HepG2 (cell line): ENCODE measurements at regions not wholly inside any gene's neighbourhood (a gene's known extent, or its start where the extent isn't known, plus 50 kb on each side); places are given as distances from the start of the nearest gene placed in this dataset.

Experiments
- ATAC-seq: fragments of 200-7000 bp; cut with Tn5 transposase; 3 replicates; pipeline ENCODE4 v1.9.1; 2020; ENCODE audit warnings: mild to moderate bottlenecking, moderate library complexity
- BruUV-seq: library from RNA; stranded (reverse); fragments of 400-500 nt; replicated peaks from 2 replicates; lab custom pipeline; 2021; lab: Mats Ljungman, UMichigan
- CTCF ChIA-PET: fragments of 300-600 bp; formaldehyde crosslinking; extraction: SDS; loops from one replicate; lab custom pipeline; 2021; ENCODE audit warnings: low total read pairs, inconsistent platforms, low intra/inter-chr PET ratio; lab: Yijun Ruan, JAX
- POLR2A ChIA-PET: fragments of 350-600 bp; sonication (Branson Sonifier 250); formaldehyde crosslinking; loops from one replicate; lab custom pipeline; 2020; ENCODE audit warnings: antibody characterized with exemption, inconsistent platforms; lab: Yijun Ruan, JAX
- DNase-seq: peaks from one replicate; pipeline ENCODE4 v3.0.0-alpha.2; 2015; ENCODE audit warnings: low spot score
- FAIRE-seq: peaks from 3 replicates; lab custom pipeline; 2011; peaks lifted over from hg19 to GRCh38; lab: Jason Lieb, UNC
- H2AFZ ChIP-seq: one replicate; pipeline ENCODE4 v1.6.1; 2011; ENCODE audit warnings: low read length, inconsistent platforms
- H3K27ac ChIP-seq: fragments of 300-600 bp; 3 replicates; pipeline ENCODE4 v1.8.0; 2011; ENCODE audit warnings: mixed run types, mild to moderate bottlenecking, mixed read lengths, low read length, inconsistent platforms; ENCODE audit not compliant: insufficient read depth; ENCODE audit errors: extremely low read length
- H3K27me3 ChIP-seq, 2 experiments: fragments of 200-600 bp in 1 of 2; 2 replicates in 1 of 2; 3 replicates in 1 of 2; pipeline versions ENCODE4 v1.6.0 to v1.8.0; 2011; ENCODE audit warnings: low read length in 2 of 2, mild to moderate bottlenecking in 2 of 2, moderate library complexity in 2 of 2, inconsistent platforms in 1 of 2; ENCODE audit not compliant: insufficient read depth in 2 of 2, control insufficient read depth in 1 of 2
- H3K36me3 ChIP-seq, 2 experiments: fragments of 200-600 bp in 1 of 2; replicated peaks in 1 of 2; 2 replicates in 1 of 2; 3 replicates in 1 of 2; pipeline versions ENCODE4 v1.5.1 to v1.8.0; 2011; ENCODE audit warnings: low read length in 2 of 2, inconsistent platforms in 1 of 2; ENCODE audit not compliant: insufficient read depth in 2 of 2, control insufficient read depth in 1 of 2
- H3K4me1 ChIP-seq: 2 replicates; pipeline ENCODE4 v1.5.1; 2012; ENCODE audit warnings: low read length, inconsistent platforms; ENCODE audit not compliant: insufficient read depth
- H3K4me2 ChIP-seq: 2 replicates; pipeline ENCODE4 v1.6.0; 2011; ENCODE audit warnings: low read depth, low read length, inconsistent platforms
- H3K4me3 ChIP-seq, 3 experiments: fragments of 200-600 bp in 1 of 3; sonication (generic), shearing (Covaris generic) in 1 of 3; replicated peaks in 1 of 3; 2 replicates each; pipeline ENCODE4 v1.5.1; 2011 to 2016; ENCODE audit warnings: low read length in 3 of 3, inconsistent platforms in 2 of 3, low read depth in 2 of 3, mild to moderate bottlenecking in 2 of 3, control low read depth in 1 of 3, mixed read lengths in 1 of 3; ENCODE audit not compliant: insufficient read depth in 1 of 3
- H3K79me2 ChIP-seq: one replicate; pipeline ENCODE4 v1.6.1; 2011; ENCODE audit warnings: low read length, inconsistent platforms; ENCODE audit not compliant: insufficient read depth
- H3K9ac ChIP-seq: 2 replicates; pipeline ENCODE4 v1.6.0; 2011; ENCODE audit warnings: mild to moderate bottlenecking, low read depth, low read length, inconsistent platforms; ENCODE audit not compliant: insufficient read depth
- H3K9me3 ChIP-seq: 2 replicates; pipeline ENCODE4 v1.5.1; 2012; ENCODE audit warnings: mild to moderate bottlenecking, low read length
- H4K20me1 ChIP-seq: 2 replicates; pipeline ENCODE4 v1.6.0; 2011; ENCODE audit warnings: inconsistent platforms, mild to moderate bottlenecking, low read length, moderate library complexity; ENCODE audit not compliant: insufficient read depth
- CREB1 ChIP-seq, 2 experiments: fragments of 450-650 bp in 1 of 2; IDR thresholded peaks; 2 replicates each; pipeline ENCODE4 v1.6.1; 2016 to 2017; ENCODE audit warnings: control low read depth in 1 of 2, mild to moderate bottlenecking in 1 of 2, missing compliant biosample characterization in 1 of 2, missing genetic modification characterization in 1 of 2
- ZBTB40 ChIP-seq, 2 experiments: fragments of 450-650 bp in 1 of 2; sonication (generic) in 1 of 2; formaldehyde crosslinking in 1 of 2; IDR thresholded peaks; 2 replicates each; pipeline versions ENCODE4 v1.6.1 to v1.8.0; 2016 to 2022; ENCODE audit warnings: antibody characterized with exemption in 1 of 2, mild to moderate bottlenecking in 1 of 2, missing genetic modification reagents in 1 of 2
- ZFP62 ChIP-seq: sonication (generic); formaldehyde crosslinking; IDR thresholded peaks from 2 replicates; pipeline ENCODE4 v1.4.0; 2020; ENCODE audit warnings: missing genetic modification reagents
- ZNF558 ChIP-seq: sonication (generic); formaldehyde crosslinking; IDR thresholded peaks from 2 replicates; pipeline ENCODE4 v1.9.0; 2022; ENCODE audit warnings: mild to moderate bottlenecking, missing genetic modification reagents, borderline replicate concordance
- ZNF614 ChIP-seq: IDR thresholded peaks from 2 replicates; pipeline ENCODE4 v1.6.1; 2018; ENCODE audit warnings: missing biosample characterization, missing genetic modification reagents, inconsistent platforms, borderline replicate concordance
- WGBS: methylation state at CpG from one replicate; pipeline ENCODE4 v1.1.6; 2017; ENCODE audit warnings: low lambda C conversion rate; 5-methylcytosine and 5-hydroxymethylcytosine counted together
- in situ Hi-C: cut with HindIII; loops from 2 replicates; pipeline ENCODE4 v1.10.0; 2017; ENCODE audit warnings: low pct_unique_long_range_greater_than_20kb; ENCODE audit not compliant: extremely low pct_ligation_motif_present
- intact Hi-C: fragments of 100-400 bp; cut with micrococcal nuclease; formaldehyde crosslinking; loops from one replicate; pipeline ENCODE4 v1.10.0; 2022; ENCODE audit not compliant: unreplicated experiment

- no peaks in the 10 kb centered on the region for H4K20me1 ChIP-seq
- H3K4me3 ChIP-seq: no peak overlapping the region
- no peak overlapping the region for H3K4me2 ChIP-seq
- no peaks in the 10 kb centered on the region for H3K36me3 ChIP-seq
- ChIA-PET POLR2A (interaction anchor here (0.6 to 4.4 kb wide), 4 partner anchors 68 to 255 kb away, joined by 3 to 35 read pairs (median 4); no protein-coding TSS in a partner anchor), CTCF (no interaction called here)
- intact Hi-C loops (no loop called here), in situ Hi-C loops (no loop called here)
- ATAC-seq: no peak
- H3K79me2 ChIP-seq: peaks cover 5% of the 10 kb centered on the region
- H3K27me3 ChIP-seq: no peaks in the 10 kb centered on the region
- no peak for DNase-seq
- no TSS peak for BruUV-seq
- H3K9me3 ChIP-seq: no peaks in the 10 kb centered on the region
- H2AFZ ChIP-seq: no peak overlapping the region
- no peak for FAIRE-seq
- peak overlapping the region; percentile 87 for H3K27ac ChIP-seq
- WGBS: 100% methylated on average over 1 of the region's 1 CpG
- TF ChIP-seq ZFP62 (CRISPR knock-in tag) (no peak), ZNF614 (0 out of 2 replicates have a peak, but pooled peaks have one; percentile 20)
- H3K9ac ChIP-seq: no peak overlapping the region
- peaks cover 99% of the 10 kb centered on the region for H3K4me1 ChIP-seq
Measured at GRCh38 chr5:96120120-96120519, 158.5 kb upstream of the ELL2 start.

GRCh38 chr5:96117771-96118651 lies 156.4 kb upstream of the ELL2 start:
- H3K27me3 ChIP-seq: no peaks in the 10 kb centered on the region
- peak; percentile 98 for DNase-seq
- no peaks in the 10 kb centered on the region for H4K20me1 ChIP-seq
- peak overlapping the region; percentile 87 for H3K27ac ChIP-seq
- peak; percentile 93 for FAIRE-seq
- in situ Hi-C loops: loop anchor here (5.0 kb wide), 1 partner anchor 256 kb away; no protein-coding TSS in a partner anchor
- intact Hi-C loops: loop anchor here (1.0 to 10.0 kb wide), 6 partner anchors 69 to 473 kb away; partner anchors contain the start of gene RFESD
- H3K4me1 ChIP-seq: peaks cover 99% of the 10 kb centered on the region
- H3K4me2 ChIP-seq: peak overlapping the region; percentile 60
- peak overlapping the region in 2 of 3 experiments; percentile 8 to 29; a peak in 2 of 6 replicates for H3K4me3 ChIP-seq
- H3K36me3 ChIP-seq: no peaks in the 10 kb centered on the region
- ATAC-seq: peak; percentile 91
- BruUV-seq: no TSS peak
- H3K79me2 ChIP-seq: peaks cover 5% of the 10 kb centered on the region
- under 1% methylated on average over 3 of the region's 3 CpGs for WGBS
- POLR2A ChIA-PET: interaction anchor here (0.7 to 4.4 kb wide), 13 partner anchors 10 to 256 kb away, joined by 3 to 35 read pairs (median 5); no protein-coding TSS in a partner anchor
- H2AFZ ChIP-seq: no peak overlapping the region
- CTCF ChIA-PET: no interaction called here
- peak overlapping the region; percentile 65 for H3K9ac ChIP-seq
- H3K9me3 ChIP-seq: no peaks in the 10 kb centered on the region
- TF ChIP-seq ZBTB40 (IDR thresholded peaks at IDR 0.05): no peak
- peak; percentile 24; the same call in 1 of the 2 replicates for TF ChIP-seq ZBTB40 (CRISPR knock-in tag; IDR thresholded peaks at IDR 0.05)
- no peak for TF ChIP-seq CREB1 (IDR thresholded peaks at IDR 0.05)
- peak; percentile 77 for TF ChIP-seq CREB1 (CRISPR knock-in tag; IDR thresholded peaks at IDR 0.05)
- 0 out of 2 replicates have a peak, but pooled peaks have one; percentile 66 for TF ChIP-seq ZNF558 (CRISPR knock-in tag)
